ENCODE measurements at regions not wholly inside any gene's neighbourhood (a gene's known extent, or its start where the extent isn't known, plus 50 kb on each side); places are given as distances from the start of the nearest gene placed in this dataset.
"Not testable (repeated sequence)": the region's sequence is repeated elsewhere in the genome, so short reads cannot be mapped to it uniquely, and the experiment has no call there.

GRCh38 chr9:39018107-39018506 is 269.9 kb downstream of the CNTNAP3 start:
- H3K79me1 ChIP-seq (ENCODE audit: low read length); H2BK120ac ChIP-seq (ENCODE audit: low read depth, low read length); H4K5ac ChIP-seq (ENCODE audit: low read length); H3K36me3 ChIP-seq (ENCODE audit: control insufficient read depth, insufficient read depth, low read length); H2AK5ac ChIP-seq (ENCODE audit: low read length); H3K27me3 ChIP-seq (ENCODE audit: insufficient read depth, low read length, poor library complexity); DNase-seq; H2BK15ac ChIP-seq (replicated peaks; ENCODE audit: low read depth); H3K4me1 ChIP-seq (ENCODE audit: control insufficient read depth, low read depth, low read length); H3K27ac ChIP-seq (ENCODE audit: low read depth, low read length); H3K56ac ChIP-seq (ENCODE audit: low read length); H3K4ac ChIP-seq (ENCODE audit: low read depth, low read length); H3K23ac ChIP-seq (ENCODE audit: low read length); H2BK5ac ChIP-seq (ENCODE audit: low read length); H3K4me3 ChIP-seq (ENCODE audit: low read length); H3K18ac ChIP-seq (ENCODE audit: low read length); H4K8ac ChIP-seq (ENCODE audit: low read depth, low read length); H3K4me2 ChIP-seq (ENCODE audit: low read length); H3K79me2 ChIP-seq (ENCODE audit: control insufficient read depth, insufficient read depth, low read length); H3K9ac ChIP-seq (ENCODE audit: low read length): not testable (repeated sequence)
- no CpG with 5 or more reads among the region's 1 CpG for WGBS (ENCODE audit: extremely low coverage, insufficient coverage, low lambda C conversion rate)

DNA sequence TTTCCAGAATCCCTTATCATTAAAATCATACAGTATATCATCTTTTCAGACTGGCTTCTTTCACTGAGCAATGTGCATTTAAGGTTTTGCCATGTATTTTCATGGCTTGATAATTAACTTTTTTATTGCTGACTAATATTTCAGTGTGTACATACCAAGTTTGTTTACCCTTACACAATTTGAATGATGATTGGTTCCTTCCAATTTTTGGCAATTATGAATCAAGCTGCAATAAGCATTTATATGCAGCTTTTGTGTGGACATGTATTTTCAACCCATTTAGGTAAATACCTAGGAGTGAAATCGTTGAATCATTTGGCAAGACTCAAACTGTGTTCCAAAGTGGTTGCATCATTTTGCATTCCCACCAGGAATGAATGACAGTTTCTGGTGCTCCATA is 272.8 kb downstream of the CNTNAP3 start:
- H3K56ac ChIP-seq (ENCODE audit: low read length); H3K18ac ChIP-seq (ENCODE audit: low read length); H3K9ac ChIP-seq (ENCODE audit: low read length); H3K79me2 ChIP-seq (ENCODE audit: control insufficient read depth, insufficient read depth, low read length); H3K27me3 ChIP-seq (ENCODE audit: insufficient read depth, low read length, poor library complexity); H2AK5ac ChIP-seq (ENCODE audit: low read length); H3K36me3 ChIP-seq (ENCODE audit: control insufficient read depth, insufficient read depth, low read length); H2BK5ac ChIP-seq (ENCODE audit: low read length); H3K4me1 ChIP-seq (ENCODE audit: control insufficient read depth, low read depth, low read length); H3K27ac ChIP-seq (ENCODE audit: low read depth, low read length); H2BK120ac ChIP-seq (ENCODE audit: low read depth, low read length); DNase-seq; H3K4me2 ChIP-seq (ENCODE audit: low read length); H3K4me3 ChIP-seq (ENCODE audit: low read length); H3K23ac ChIP-seq (ENCODE audit: low read length); H3K79me1 ChIP-seq (ENCODE audit: low read length); H3K4ac ChIP-seq (ENCODE audit: low read depth, low read length); H2BK15ac ChIP-seq (replicated peaks; ENCODE audit: low read depth); H4K8ac ChIP-seq (ENCODE audit: low read depth, low read length); H4K5ac ChIP-seq (ENCODE audit: low read length): not testable (repeated sequence)
- WGBS (ENCODE audit: extremely low coverage, insufficient coverage, low lambda C conversion rate) = no CpG with 5 or more reads among the region's 1 CpG

DNA sequence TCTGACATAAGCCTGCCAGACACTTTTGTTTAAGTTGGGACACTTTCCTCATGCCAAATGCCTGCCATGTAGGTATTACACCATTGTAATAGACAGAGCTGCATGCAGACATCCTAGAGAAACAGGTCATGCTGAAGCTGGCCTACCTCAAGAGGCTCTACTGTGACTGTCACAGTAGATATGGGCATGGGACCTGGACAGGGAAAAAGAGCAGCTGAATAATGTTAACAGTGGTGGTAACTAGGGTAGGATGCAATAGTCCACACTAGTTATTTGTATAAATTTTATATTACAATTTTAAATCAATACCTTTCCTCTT is 273.2 kb downstream of the CNTNAP3 start:
- H3K18ac ChIP-seq (ENCODE audit: low read length); H3K79me1 ChIP-seq (ENCODE audit: low read length); H2BK15ac ChIP-seq (replicated peaks; ENCODE audit: low read depth); H3K9ac ChIP-seq (ENCODE audit: low read length); H2AK5ac ChIP-seq (ENCODE audit: low read length); H3K27me3 ChIP-seq (ENCODE audit: insufficient read depth, low read length, poor library complexity); H2BK5ac ChIP-seq (ENCODE audit: low read length); H3K4me1 ChIP-seq (ENCODE audit: control insufficient read depth, low read depth, low read length); H4K5ac ChIP-seq (ENCODE audit: low read length); H3K4me3 ChIP-seq (ENCODE audit: low read length); H3K79me2 ChIP-seq (ENCODE audit: control insufficient read depth, insufficient read depth, low read length); H3K4me2 ChIP-seq (ENCODE audit: low read length); H3K27ac ChIP-seq (ENCODE audit: low read depth, low read length); H4K8ac ChIP-seq (ENCODE audit: low read depth, low read length); H3K23ac ChIP-seq (ENCODE audit: low read length); H2BK120ac ChIP-seq (ENCODE audit: low read depth, low read length); H3K56ac ChIP-seq (ENCODE audit: low read length); DNase-seq; H3K4ac ChIP-seq (ENCODE audit: low read depth, low read length); H3K36me3 ChIP-seq (ENCODE audit: control insufficient read depth, insufficient read depth, low read length): not testable (repeated sequence)

DNA sequence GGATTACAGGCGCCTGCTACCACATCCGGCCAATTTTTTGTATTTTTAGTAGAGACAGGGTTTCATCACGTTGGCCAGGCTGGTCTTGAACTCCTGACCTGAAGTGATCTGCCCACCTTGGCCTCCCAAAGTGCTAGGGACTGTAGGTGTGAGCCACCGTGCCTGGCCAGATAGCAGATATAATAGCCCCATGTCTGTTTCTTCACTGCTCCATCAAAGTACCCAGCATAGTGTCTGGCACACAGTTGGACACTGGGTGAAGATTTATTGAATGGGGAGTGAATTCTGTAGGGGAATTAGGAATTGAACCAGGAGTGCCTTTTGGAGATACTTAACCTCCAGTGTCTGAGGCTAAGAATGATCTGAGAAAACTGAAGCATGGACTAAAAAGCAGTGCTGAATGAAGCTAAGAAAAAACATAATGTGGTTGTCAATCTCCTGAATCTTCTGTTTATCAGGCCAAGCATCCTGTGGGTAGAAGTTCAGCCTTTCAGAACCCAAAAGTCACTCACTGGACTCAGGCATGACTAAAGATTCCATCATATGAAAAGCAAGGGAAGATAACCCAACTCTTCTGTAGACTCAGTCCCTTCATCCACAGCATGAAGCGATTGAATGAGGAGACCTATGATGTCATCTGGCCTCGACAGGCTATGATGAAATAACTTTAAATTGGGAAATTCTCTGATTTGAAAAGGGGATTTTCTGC is 273.7 kb downstream of the CNTNAP3 start:
- WGBS (ENCODE audit: extremely low coverage, insufficient coverage, low lambda C conversion rate) = no CpG with 5 or more reads among the region's 6 CpGs
- H3K23ac ChIP-seq (ENCODE audit: low read length); H4K5ac ChIP-seq (ENCODE audit: low read length): not testable (repeated sequence)

DNA sequence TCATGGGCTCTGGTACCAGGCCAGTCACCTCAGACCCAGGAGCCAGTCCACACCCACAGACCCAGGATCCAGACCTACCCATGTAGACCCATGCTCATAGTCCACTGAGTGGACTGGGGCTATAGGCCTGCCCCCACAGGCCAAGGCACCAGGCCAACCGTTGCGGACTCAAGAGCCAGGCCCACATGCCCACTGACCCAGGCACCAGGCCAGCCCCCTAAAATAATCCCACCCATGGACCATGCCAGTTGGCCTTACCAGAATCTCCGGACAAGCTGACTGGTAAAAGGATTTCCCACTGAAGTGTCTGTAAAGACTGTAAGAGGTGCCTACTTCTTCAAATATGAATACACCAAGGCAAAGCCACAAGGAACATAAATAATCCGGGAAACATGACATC is 278.2 kb downstream of the CNTNAP3 start:
- H2AK5ac ChIP-seq (ENCODE audit: low read length) = not testable (repeated sequence)
- WGBS (ENCODE audit: extremely low coverage, insufficient coverage, low lambda C conversion rate) = no CpG with 5 or more reads among the region's 4 CpGs

More for the DNA sequence above, 273.7 kb downstream of the CNTNAP3 start:
- not testable (repeated sequence) for H3K27me3 ChIP-seq (ENCODE audit: insufficient read depth, low read length, poor library complexity); H3K56ac ChIP-seq (ENCODE audit: low read length); H3K36me3 ChIP-seq (ENCODE audit: control insufficient read depth, insufficient read depth, low read length); H3K4ac ChIP-seq (ENCODE audit: low read depth, low read length); DNase-seq; H3K9ac ChIP-seq (ENCODE audit: low read length); H2BK15ac ChIP-seq (replicated peaks; ENCODE audit: low read depth); H4K8ac ChIP-seq (ENCODE audit: low read depth, low read length); H3K79me1 ChIP-seq (ENCODE audit: low read length); H2AK5ac ChIP-seq (ENCODE audit: low read length); H3K79me2 ChIP-seq (ENCODE audit: control insufficient read depth, insufficient read depth, low read length); H3K18ac ChIP-seq (ENCODE audit: low read length); H3K4me3 ChIP-seq (ENCODE audit: low read length); H3K4me2 ChIP-seq (ENCODE audit: low read length); H3K27ac ChIP-seq (ENCODE audit: low read depth, low read length); H2BK120ac ChIP-seq (ENCODE audit: low read depth, low read length); H2BK5ac ChIP-seq (ENCODE audit: low read length); H3K4me1 ChIP-seq (ENCODE audit: control insufficient read depth, low read depth, low read length)

GRCh38 chr9:39009343-39009742 is 278.6 kb downstream of the CNTNAP3 start:
- H3K9ac ChIP-seq (ENCODE audit: low read length); H2BK15ac ChIP-seq (replicated peaks; ENCODE audit: low read depth); H3K36me3 ChIP-seq (ENCODE audit: control insufficient read depth, insufficient read depth, low read length); H3K79me1 ChIP-seq (ENCODE audit: low read length); H3K27ac ChIP-seq (ENCODE audit: low read depth, low read length); H2BK5ac ChIP-seq (ENCODE audit: low read length); H3K4me3 ChIP-seq (ENCODE audit: low read length); H3K4me1 ChIP-seq (ENCODE audit: control insufficient read depth, low read depth, low read length); H3K23ac ChIP-seq (ENCODE audit: low read length); H3K79me2 ChIP-seq (ENCODE audit: control insufficient read depth, insufficient read depth, low read length); H4K8ac ChIP-seq (ENCODE audit: low read depth, low read length); H3K18ac ChIP-seq (ENCODE audit: low read length); DNase-seq; H2BK120ac ChIP-seq (ENCODE audit: low read depth, low read length); H2AK5ac ChIP-seq (ENCODE audit: low read length); H3K27me3 ChIP-seq (ENCODE audit: insufficient read depth, low read length, poor library complexity); H3K4ac ChIP-seq (ENCODE audit: low read depth, low read length); H4K5ac ChIP-seq (ENCODE audit: low read length); H3K56ac ChIP-seq (ENCODE audit: low read length); H3K4me2 ChIP-seq (ENCODE audit: low read length): not testable (repeated sequence)

More for the DNA sequence above, 278.2 kb downstream of the CNTNAP3 start:
- not testable (repeated sequence) for H3K4me1 ChIP-seq (ENCODE audit: control insufficient read depth, low read depth, low read length); H2BK15ac ChIP-seq (replicated peaks; ENCODE audit: low read depth); H4K8ac ChIP-seq (ENCODE audit: low read depth, low read length); H3K79me1 ChIP-seq (ENCODE audit: low read length); H3K4me3 ChIP-seq (ENCODE audit: low read length); H3K9ac ChIP-seq (ENCODE audit: low read length); H3K79me2 ChIP-seq (ENCODE audit: control insufficient read depth, insufficient read depth, low read length); H3K27me3 ChIP-seq (ENCODE audit: insufficient read depth, low read length, poor library complexity); H3K36me3 ChIP-seq (ENCODE audit: control insufficient read depth, insufficient read depth, low read length); H2BK120ac ChIP-seq (ENCODE audit: low read depth, low read length); H2BK5ac ChIP-seq (ENCODE audit: low read length); H3K23ac ChIP-seq (ENCODE audit: low read length); H3K18ac ChIP-seq (ENCODE audit: low read length); H3K4ac ChIP-seq (ENCODE audit: low read depth, low read length); H3K27ac ChIP-seq (ENCODE audit: low read depth, low read length); DNase-seq; H4K5ac ChIP-seq (ENCODE audit: low read length); H3K4me2 ChIP-seq (ENCODE audit: low read length); H3K56ac ChIP-seq (ENCODE audit: low read length)

Data from mesendoderm (in vitro differentiated cells).